Neural cell (in vitro differentiated cells): ENCODE measurements at regions not wholly inside any gene's neighbourhood (a gene's known extent, or its start where the extent isn't known, plus 50 kb on each side); places are given as distances from the start of the nearest gene placed in this dataset.

Experiments
- H2AFZ ChIP-seq: fragments of 200-600, 300-800 bp; sonication (generic), shearing (Covaris generic); 2 replicates; pipeline ENCODE4 v1.6.0; 2014; ENCODE audit warnings: low read depth, mild to moderate bottlenecking, antibody characterized with exemption, low read length, moderate library complexity
- H3F3A ChIP-seq: fragments of 200-600 bp; shearing (Covaris generic); 2 replicates; pipeline ENCODE4 v1.6.1; 2016; ENCODE audit warnings: mild to moderate bottlenecking, moderate library complexity, mixed read lengths, antibody characterized with exemption, low read length; ENCODE audit not compliant: insufficient read depth, poor library complexity, severe bottlenecking
- H3K27ac ChIP-seq: fragments of 200-600, 300-800 bp; sonication (generic), shearing (Covaris generic); 2 replicates; pipeline ENCODE4 v1.5.1; 2014; ENCODE audit warnings: mild to moderate bottlenecking, low read length, moderate library complexity
- H3K27me3 ChIP-seq: fragments of 300-800, 200-600 bp; sonication (generic), shearing (Covaris generic); 2 replicates; pipeline ENCODE4 v1.6.0; 2014; ENCODE audit warnings: mild to moderate bottlenecking, low read depth, low read length, moderate library complexity; ENCODE audit not compliant: insufficient read depth
- H3K36me3 ChIP-seq: fragments of 300-800, 200-600 bp; sonication (generic), shearing (Covaris generic); 2 replicates; pipeline ENCODE4 v1.5.1; 2014; ENCODE audit warnings: mild to moderate bottlenecking, antibody characterized with exemption, low read length, moderate library complexity; ENCODE audit not compliant: insufficient read depth
- H3K4me2 ChIP-seq: fragments of 300-800, 200-600 bp; sonication (generic), shearing (Covaris generic); 2 replicates; pipeline ENCODE4 v1.6.0; 2014; ENCODE audit warnings: mild to moderate bottlenecking, low read length
- H3K4me3 ChIP-seq: fragments of 300-800, 200-600 bp; sonication (generic), shearing (Covaris generic); 2 replicates; pipeline ENCODE4 v1.5.1; 2014; ENCODE audit warnings: mild to moderate bottlenecking, low read length, moderate library complexity
- H3K79me2 ChIP-seq: fragments of 200-600 bp; shearing (Covaris generic); replicated peaks from 2 replicates; pipeline ENCODE4 v1.6.0; 2014; ENCODE audit warnings: mild to moderate bottlenecking, low read length, moderate library complexity; ENCODE audit not compliant: insufficient read depth
- H3K9ac ChIP-seq: fragments of 300-800, 200-600 bp; sonication (generic), shearing (Covaris generic); 2 replicates; pipeline ENCODE4 v1.6.1; 2016; ENCODE audit warnings: mild to moderate bottlenecking, low read length, mixed read lengths
- H3K9me2 ChIP-seq: fragments of 200-600 bp; shearing (Covaris generic); 2 replicates; pipeline ENCODE4 v1.6.1; 2016; ENCODE audit warnings: mild to moderate bottlenecking, low read length, mixed read lengths; ENCODE audit not compliant: insufficient read depth
- H3K9me3 ChIP-seq: fragments of 200-600, 300-800 bp; sonication (generic), shearing (Covaris generic); 2 replicates; pipeline ENCODE4 v1.6.1; 2016; ENCODE audit warnings: mild to moderate bottlenecking, mixed run types, low read length, moderate library complexity, mixed read lengths
- H4K20me1 ChIP-seq: fragments of 200-600 bp; shearing (Covaris generic); 2 replicates; pipeline ENCODE4 v1.6.1; 2016; ENCODE audit warnings: mild to moderate bottlenecking, mixed run types; ENCODE audit not compliant: insufficient read depth
- EP300 ChIP-seq: fragments of 450-650 bp; conservative IDR thresholded peaks from 2 replicates; pipeline ENCODE4 v1.6.1; 2014; ENCODE audit warnings: antibody characterized with exemption, mild to moderate bottlenecking, moderate library complexity; ENCODE audit not compliant: poor library complexity, severe bottlenecking
- EZH2 ChIP-seq: fragments of 200-600, 300-800 bp; shearing (Covaris generic), sonication (generic); IDR thresholded peaks from 2 replicates; pipeline ENCODE4 v1.6.1; 2014; ENCODE audit warnings: antibody characterized with exemption, low read length, borderline replicate concordance, mild to moderate bottlenecking; ENCODE audit not compliant: insufficient read depth, poor library complexity, severe bottlenecking
- MXI1 ChIP-seq: fragments of 450-650 bp; conservative IDR thresholded peaks from 2 replicates; pipeline ENCODE4 v1.6.1; 2014; ENCODE audit warnings: antibody characterized with exemption, mild to moderate bottlenecking; ENCODE audit not compliant: poor library complexity, severe bottlenecking
- POLR2AphosphoS5 ChIP-seq: IDR thresholded peaks from 2 replicates; pipeline ENCODE4 v1.6.1; 2012
- RAD21 ChIP-seq: fragments of 450-650 bp; conservative IDR thresholded peaks from 2 replicates; pipeline ENCODE4 v1.6.1; 2014; ENCODE audit warnings: antibody characterized with exemption, mild to moderate bottlenecking, moderate library complexity
- REST ChIP-seq: IDR thresholded peaks from 2 replicates; pipeline ENCODE4 v1.6.1; 2012; ENCODE audit warnings: borderline replicate concordance
- SMC3 ChIP-seq: fragments of 450-650 bp; conservative IDR thresholded peaks from 2 replicates; pipeline ENCODE4 v1.6.1; 2014; ENCODE audit warnings: antibody characterized with exemption, mild to moderate bottlenecking, moderate library complexity; ENCODE audit not compliant: poor library complexity
- TF ChIP-seq, protein P1 (sequence below): fragments of 450-650 bp; IDR thresholded peaks from 2 replicates; pipeline ENCODE4 v1.5.1; 2014; ENCODE audit warnings: antibody characterized with exemption, mild to moderate bottlenecking, moderate library complexity; ENCODE audit not compliant: poor library complexity, severe bottlenecking

GRCh38 chr2:160735696-160736095, 242.1 kb upstream of the RBMS1 start:
- Histone ChIP-seq H3K9ac (no peak overlapping the region), H2AFZ (no peak overlapping the region), H3K36me3 (no peaks in the 10 kb centered on the region), H3K4me2 (no peak overlapping the region), H3K27ac (no peak overlapping the region), H3F3A (no peaks in the 10 kb centered on the region), H3K79me2 (no peaks in the 10 kb centered on the region), H3K27me3 (no peaks in the 10 kb centered on the region), H4K20me1 (no peaks in the 10 kb centered on the region), H3K9me2 (no peaks in the 10 kb centered on the region), H3K9me3 (no peaks in the 10 kb centered on the region), H3K4me3 (no peak overlapping the region)
- no peak for TF ChIP-seq SMC3
- no peak for TF ChIP-seq POLR2AphosphoS5
- TF ChIP-seq EP300: no peak

GRCh38 chr2:160736148-160737028, 242.8 kb upstream of the RBMS1 start:
- no peaks in the 10 kb centered on the region for H3K27me3 ChIP-seq

More at GRCh38 chr2:160736148-160737028, 242.8 kb upstream of the RBMS1 start:
- Histone ChIP-seq H3K9ac (no peak overlapping the region), H3F3A (no peaks in the 10 kb centered on the region), H3K9me2 (no peaks in the 10 kb centered on the region), H3K36me3 (no peaks in the 10 kb centered on the region), H3K27ac (no peak overlapping the region), H3K9me3 (no peaks in the 10 kb centered on the region), H3K4me2 (no peak overlapping the region), H4K20me1 (no peaks in the 10 kb centered on the region), H3K4me3 (no peak overlapping the region), H3K79me2 (no peaks in the 10 kb centered on the region), H2AFZ (no peak overlapping the region)
- TF ChIP-seq EP300 (no peak), REST (no peak), EZH2 (no peak), POLR2AphosphoS5 (no peak), MXI1 (no peak), RAD21 (no peak)
- TF ChIP-seq, protein P1, sequence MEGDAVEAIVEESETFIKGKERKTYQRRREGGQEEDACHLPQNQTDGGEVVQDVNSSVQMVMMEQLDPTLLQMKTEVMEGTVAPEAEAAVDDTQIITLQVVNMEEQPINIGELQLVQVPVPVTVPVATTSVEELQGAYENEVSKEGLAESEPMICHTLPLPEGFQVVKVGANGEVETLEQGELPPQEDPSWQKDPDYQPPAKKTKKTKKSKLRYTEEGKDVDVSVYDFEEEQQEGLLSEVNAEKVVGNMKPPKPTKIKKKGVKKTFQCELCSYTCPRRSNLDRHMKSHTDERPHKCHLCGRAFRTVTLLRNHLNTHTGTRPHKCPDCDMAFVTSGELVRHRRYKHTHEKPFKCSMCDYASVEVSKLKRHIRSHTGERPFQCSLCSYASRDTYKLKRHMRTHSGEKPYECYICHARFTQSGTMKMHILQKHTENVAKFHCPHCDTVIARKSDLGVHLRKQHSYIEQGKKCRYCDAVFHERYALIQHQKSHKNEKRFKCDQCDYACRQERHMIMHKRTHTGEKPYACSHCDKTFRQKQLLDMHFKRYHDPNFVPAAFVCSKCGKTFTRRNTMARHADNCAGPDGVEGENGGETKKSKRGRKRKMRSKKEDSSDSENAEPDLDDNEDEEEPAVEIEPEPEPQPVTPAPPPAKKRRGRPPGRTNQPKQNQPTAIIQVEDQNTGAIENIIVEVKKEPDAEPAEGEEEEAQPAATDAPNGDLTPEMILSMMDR: no peak
